Astrocyte (in vitro differentiated cells and primary cell): ENCODE measurements at regions not wholly inside any gene's neighbourhood (a gene's known extent, or its start where the extent isn't known, plus 50 kb on each side); places are given as distances from the start of the nearest gene placed in this dataset.
"Not testable (repeated sequence)": the region's sequence is repeated elsewhere in the genome, so short reads cannot be mapped to it uniquely, and the experiment has no call there.

Experiments used
- DNase-seq: peaks from one replicate; pipeline ENCODE4 v3.0.0-alpha.2; 2010; ENCODE audit warnings: low read depth
- FAIRE-seq: peaks from 2 replicates; lab custom pipeline; 2011; peaks lifted over from hg19 to GRCh38; lab: Jason Lieb, UNC
- H2AFZ ChIP-seq: 2 replicates; pipeline ENCODE4 v1.6.0; 2012; ENCODE audit warnings: low read depth, low read length, inconsistent platforms
- H3K27ac ChIP-seq: 2 replicates; pipeline ENCODE4 v1.5.1; 2011; ENCODE audit warnings: low read depth, low read length, inconsistent platforms
- H3K27me3 ChIP-seq: 2 replicates; pipeline ENCODE4 v1.6.0; 2011; ENCODE audit warnings: low read length, inconsistent platforms; ENCODE audit not compliant: insufficient read depth
- H3K36me3 ChIP-seq: 2 replicates; pipeline ENCODE4 v1.5.1; 2011; ENCODE audit warnings: low read length, inconsistent platforms; ENCODE audit not compliant: insufficient read depth
- H3K4me1 ChIP-seq: 2 replicates; pipeline ENCODE4 v1.5.1; 2011; ENCODE audit warnings: low read length, inconsistent platforms; ENCODE audit not compliant: insufficient read depth
- H3K4me2 ChIP-seq: 2 replicates; pipeline ENCODE4 v1.6.0; 2012; ENCODE audit warnings: low read length, inconsistent platforms
- H3K4me3 ChIP-seq: 2 replicates; pipeline ENCODE4 v1.5.1; 2011; ENCODE audit warnings: low read depth, mild to moderate bottlenecking, low read length, inconsistent platforms; ENCODE audit not compliant: insufficient read depth
- H3K79me2 ChIP-seq: 2 replicates; pipeline ENCODE4 v1.6.0; 2012; ENCODE audit warnings: mild to moderate bottlenecking, low read length, inconsistent platforms; ENCODE audit not compliant: insufficient read depth
- H3K9ac ChIP-seq: 2 replicates; pipeline ENCODE4 v1.6.0; 2012; ENCODE audit warnings: mild to moderate bottlenecking, low read length, inconsistent platforms
- H3K9me3 ChIP-seq: 2 replicates; pipeline ENCODE4 v1.5.1; 2012; ENCODE audit warnings: low read depth, mild to moderate bottlenecking, low read length, inconsistent platforms; ENCODE audit not compliant: insufficient read depth
- H4K20me1 ChIP-seq: 2 replicates; pipeline ENCODE4 v1.6.0; 2012; ENCODE audit warnings: low read length, inconsistent platforms; ENCODE audit not compliant: insufficient read depth
- H3K27ac Mint-ChIP-seq: one replicate; pipeline ENCODE4 v1.8.0; 2021; ENCODE audit warnings: mild to moderate bottlenecking, mixed read lengths; ENCODE audit not compliant: unreplicated experiment
- H3K27me3 Mint-ChIP-seq: one replicate; pipeline ENCODE4 v1.8.0; 2021; ENCODE audit warnings: low read depth, mixed read lengths; ENCODE audit not compliant: unreplicated experiment
- H3K36me3 Mint-ChIP-seq: one replicate; pipeline ENCODE4 v1.8.0; 2021; ENCODE audit warnings: low read depth, mixed read lengths; ENCODE audit not compliant: unreplicated experiment
- H3K4me1 Mint-ChIP-seq: one replicate; pipeline ENCODE4 v1.8.0; 2021; ENCODE audit warnings: low read depth, mixed read lengths; ENCODE audit not compliant: unreplicated experiment
- H3K4me3 Mint-ChIP-seq: one replicate; pipeline ENCODE4 v1.8.0; 2021; ENCODE audit warnings: mild to moderate bottlenecking, moderate library complexity, mixed read lengths; ENCODE audit not compliant: unreplicated experiment
- H3K9me3 Mint-ChIP-seq: one replicate; pipeline ENCODE4 v1.8.0; 2021; ENCODE audit warnings: mild to moderate bottlenecking, mixed read lengths; ENCODE audit not compliant: unreplicated experiment

DNA sequence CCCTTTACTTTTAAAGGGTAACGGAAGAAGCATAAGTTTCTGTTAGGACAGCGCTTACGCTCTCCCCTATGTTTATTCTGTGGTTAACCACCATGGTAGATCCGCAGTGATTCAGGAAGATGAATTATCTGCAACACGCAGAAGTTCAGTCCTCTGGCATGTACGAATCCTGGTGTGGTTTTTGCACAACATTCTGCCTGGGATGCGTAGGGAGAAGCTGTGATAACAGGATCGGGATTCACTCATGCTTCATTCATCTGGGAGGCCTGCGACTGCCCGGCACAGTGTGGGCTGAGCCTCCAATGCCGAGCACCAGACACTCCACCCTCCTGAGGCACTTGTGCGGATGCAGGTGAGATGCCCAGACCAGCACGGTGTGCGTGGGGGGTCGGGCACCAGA is 84.6 kb upstream of the LPCAT1 start:
- H3K4me3 Mint-ChIP-seq, H3K36me3 Mint-ChIP-seq, H3K27ac Mint-ChIP-seq, H3K4me1 Mint-ChIP-seq, H3K79me2 ChIP-seq, H3K36me3 ChIP-seq, H3K4me1 ChIP-seq, H3K27ac ChIP-seq, H3K9me3 ChIP-seq, H3K4me3 ChIP-seq, H3K9me3 Mint-ChIP-seq, H2AFZ ChIP-seq, H3K9ac ChIP-seq: not testable (repeated sequence)
- H3K4me2 ChIP-seq = peak overlapping the region; percentile 30
- DNase-seq = peak; percentile 93
- peaks cover 30% of the 10 kb centered on the region for H3K27me3 ChIP-seq
- H4K20me1 ChIP-seq = peaks cover 20% of the 10 kb centered on the region
- peaks cover 26% of the 10 kb centered on the region for H3K27me3 Mint-ChIP-seq
- FAIRE-seq = peak; percentile 86

DNA sequence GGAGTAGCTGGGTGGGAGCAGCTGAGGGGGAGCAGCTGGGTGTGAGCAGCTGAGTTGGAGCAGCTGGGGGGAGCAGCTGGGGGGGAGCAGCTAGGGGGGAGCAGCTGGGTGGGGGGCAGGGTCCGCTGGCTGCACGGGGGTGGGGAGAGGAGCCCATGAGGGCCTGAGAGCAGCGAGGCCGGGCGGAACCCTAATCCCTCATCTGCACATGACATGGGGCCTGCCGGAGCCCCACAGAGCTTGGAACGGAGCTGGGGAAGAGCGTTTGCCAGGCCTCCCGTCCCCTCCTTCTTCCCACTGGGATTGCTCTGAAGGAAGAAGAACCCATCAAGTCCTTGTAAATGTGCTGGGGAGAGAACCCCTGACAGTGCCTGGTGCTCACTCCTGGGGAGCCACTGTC is 83.2 kb upstream of the LPCAT1 start:
- not testable (repeated sequence) for H2AFZ ChIP-seq, H3K79me2 ChIP-seq, H3K4me2 ChIP-seq, H3K27ac Mint-ChIP-seq, H3K9me3 Mint-ChIP-seq, H3K27ac ChIP-seq, H3K4me1 Mint-ChIP-seq, H3K4me3 ChIP-seq, H3K36me3 Mint-ChIP-seq, H3K4me1 ChIP-seq, H3K4me3 Mint-ChIP-seq, H3K9me3 ChIP-seq, FAIRE-seq, H3K36me3 ChIP-seq, H3K9ac ChIP-seq, DNase-seq
- H4K20me1 ChIP-seq = peaks cover 20% of the 10 kb centered on the region
- peaks cover 25% of the 10 kb centered on the region for H3K27me3 Mint-ChIP-seq
- H3K27me3 ChIP-seq = peaks cover 28% of the 10 kb centered on the region

DNA sequence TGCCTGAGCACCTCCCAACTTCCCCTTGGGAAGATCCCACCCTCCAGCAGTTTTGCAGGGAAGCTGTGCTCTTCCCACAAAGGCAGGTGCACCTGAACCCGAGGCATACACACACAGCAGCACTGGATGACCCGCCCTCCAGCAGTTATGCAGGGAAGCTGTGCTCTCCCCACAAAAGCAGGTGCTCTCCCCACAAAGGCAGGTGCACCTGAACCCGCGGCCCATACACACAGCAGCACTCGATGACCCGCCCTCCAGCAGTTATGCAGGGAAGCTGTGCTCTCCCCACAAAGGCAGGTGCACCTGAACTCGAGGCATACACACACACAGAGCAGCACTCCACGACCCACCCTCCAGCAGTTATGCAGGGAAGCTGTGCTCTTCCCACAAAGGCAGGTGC is 80.2 kb upstream of the LPCAT1 start:
- H3K27ac Mint-ChIP-seq = not testable (repeated sequence)

DNA sequence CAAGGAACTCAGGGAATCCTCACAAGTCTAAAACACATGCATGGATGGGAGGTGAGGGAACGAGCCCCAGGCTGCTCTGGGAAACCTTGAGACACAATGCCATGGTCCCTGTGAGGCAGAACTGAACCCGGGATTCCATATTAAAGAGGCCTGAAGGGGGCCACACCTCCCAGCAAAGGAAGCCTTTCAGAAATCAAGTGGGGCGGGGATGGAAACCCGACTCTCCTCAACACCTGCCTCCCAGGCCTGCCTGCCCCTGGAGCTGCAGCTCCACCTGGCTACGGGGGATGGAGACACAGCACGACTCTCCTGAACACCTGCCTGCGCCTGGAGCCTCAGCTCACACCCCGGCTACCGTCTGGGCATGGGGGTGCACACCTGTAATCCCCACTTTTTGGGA is 77.8 kb upstream of the LPCAT1 start:
- not testable (repeated sequence) for H3K79me2 ChIP-seq, H3K36me3 ChIP-seq, DNase-seq, H3K36me3 Mint-ChIP-seq, H3K4me2 ChIP-seq, H2AFZ ChIP-seq, H3K4me3 ChIP-seq, H3K4me1 Mint-ChIP-seq, H3K27ac ChIP-seq, H3K4me1 ChIP-seq, H3K9ac ChIP-seq, H3K9me3 Mint-ChIP-seq, H3K27ac Mint-ChIP-seq, H3K4me3 Mint-ChIP-seq, H3K9me3 ChIP-seq, FAIRE-seq
- H3K27me3 ChIP-seq = peaks cover 35% of the 10 kb centered on the region
- H3K27me3 Mint-ChIP-seq = peaks cover 26% of the 10 kb centered on the region
- peaks cover 15% of the 10 kb centered on the region for H4K20me1 ChIP-seq

More for the DNA sequence above, 80.2 kb upstream of the LPCAT1 start:
- H3K9ac ChIP-seq, DNase-seq, H3K27ac ChIP-seq, H3K4me3 ChIP-seq, H3K4me3 Mint-ChIP-seq, FAIRE-seq, H3K4me1 ChIP-seq, H3K4me1 Mint-ChIP-seq, H3K79me2 ChIP-seq, H3K36me3 ChIP-seq, H3K9me3 Mint-ChIP-seq, H3K9me3 ChIP-seq, H3K36me3 Mint-ChIP-seq, H3K4me2 ChIP-seq, H2AFZ ChIP-seq: not testable (repeated sequence)
- Histone ChIP-seq H4K20me1 (peaks cover 17% of the 10 kb centered on the region), H3K27me3 (peaks cover 35% of the 10 kb centered on the region)
- peaks cover 26% of the 10 kb centered on the region for H3K27me3 Mint-ChIP-seq
